ENCODE measurements at regions not wholly inside any gene's neighbourhood (a gene's known extent, or its start where the extent isn't known, plus 50 kb on each side); places are given as distances from the start of the nearest gene placed in this dataset.
A peak's percentile ranks its signal among the peaks of the same experiment; 100 is the strongest.

- POLR2A ChIA-PET: no interaction called here
- intact Hi-C loops (cut with micrococcal nuclease; ENCODE audit: unreplicated experiment): no loop called here
- CTCF ChIA-PET: no interaction called here
Observed at GRCh38 chr3:20325563-20325962, 139.6 kb upstream of the SGO1 start.

GRCh38 chr3:20324664-20325478 lies 138.9 kb upstream of the SGO1 start:
- Histone ChIP-seq H3K4me3 (ENCODE audit: low read depth, low read length) (no peak overlapping the region), H3K27me3 (replicated peaks; ENCODE audit: control insufficient read depth, insufficient read depth, low read length) (no peaks in the 10 kb centered on the region), H3K9me3 (peaks cover 3% of the 10 kb centered on the region; the same call in 1 of the 2 replicates), H3K4me1 (peaks cover 67% of the 10 kb centered on the region), H3K36me3 (ENCODE audit: control insufficient read depth, insufficient read depth, low read length) (no peaks in the 10 kb centered on the region)
- DNase-seq: no peak
- no peaks in the 10 kb centered on the region for H3K27me3 Mint-ChIP-seq (ENCODE audit: insufficient read depth, unreplicated experiment)
- H3K4me3 Mint-ChIP-seq (ENCODE audit: unreplicated experiment): no peak overlapping the region
- H3K36me3 Mint-ChIP-seq (ENCODE audit: insufficient read depth, unreplicated experiment): peaks cover 10% of the 10 kb centered on the region
- BruUV-seq (replicated peaks): no TSS peak
- intact Hi-C loops (cut with micrococcal nuclease; ENCODE audit: unreplicated experiment): loop anchor here (5.0 kb wide), 1 partner anchor 138 kb away; the partner anchor contains the start of gene SGO1
- TF ChIP-seq CTCF (IDR thresholded peaks at IDR 0.05; ENCODE audit: insufficient read depth in 1 of 2, low read depth in 1 of 2, low read length in 1 of 2, severe bottlenecking in 1 of 2, unreplicated experiment in 1 of 2): no peak
- POLR2A ChIA-PET: no interaction called here
- peak overlapping the region; percentile 71 for H3K27ac Mint-ChIP-seq (ENCODE audit: unreplicated experiment)
- peaks cover 10% of the 10 kb centered on the region for H3K9me3 Mint-ChIP-seq (ENCODE audit: unreplicated experiment)
- CTCF ChIA-PET: no interaction called here
- peaks cover 26% of the 10 kb centered on the region for H3K4me1 Mint-ChIP-seq (ENCODE audit: low read depth, unreplicated experiment)

More at GRCh38 chr3:20325563-20325962, 139.6 kb upstream of the SGO1 start:
- Histone ChIP-seq H3K27me3 (replicated peaks; ENCODE audit: control insufficient read depth, insufficient read depth, low read length) (no peaks in the 10 kb centered on the region), H3K4me3 (ENCODE audit: low read depth, low read length) (no peak overlapping the region), H3K9me3 (peaks cover 3% of the 10 kb centered on the region; the same call in 1 of the 2 replicates), H3K4me1 (peaks cover 62% of the 10 kb centered on the region), H3K36me3 (ENCODE audit: control insufficient read depth, insufficient read depth, low read length) (no peaks in the 10 kb centered on the region)
- Mint-ChIP-seq H3K4me3 (ENCODE audit: unreplicated experiment) (no peak overlapping the region), H3K4me1 (ENCODE audit: low read depth, unreplicated experiment) (peaks cover 19% of the 10 kb centered on the region), H3K9me3 (ENCODE audit: unreplicated experiment) (peaks cover 10% of the 10 kb centered on the region), H3K27ac (ENCODE audit: unreplicated experiment) (no peak overlapping the region), H3K27me3 (ENCODE audit: insufficient read depth, unreplicated experiment) (no peaks in the 10 kb centered on the region), H3K36me3 (ENCODE audit: insufficient read depth, unreplicated experiment) (peaks cover 10% of the 10 kb centered on the region)
- BruUV-seq (replicated peaks): no TSS peak
- no peak for TF ChIP-seq CTCF (IDR thresholded peaks at IDR 0.05; ENCODE audit: insufficient read depth in 1 of 2, low read depth in 1 of 2, low read length in 1 of 2, severe bottlenecking in 1 of 2, unreplicated experiment in 1 of 2)
- no peak for DNase-seq

GRCh38 chr3:20323307-20323927 lies 137.4 kb upstream of the SGO1 start:
- no peak overlapping the region for H3K4me3 ChIP-seq (ENCODE audit: low read depth, low read length)
- H3K9me3 ChIP-seq: peaks cover 3% of the 10 kb centered on the region; the same call in 1 of the 2 replicates
- peaks cover 81% of the 10 kb centered on the region for H3K4me1 ChIP-seq
- peaks cover 10% of the 10 kb centered on the region for H3K36me3 Mint-ChIP-seq (ENCODE audit: insufficient read depth, unreplicated experiment)
- no peak for TF ChIP-seq CTCF (IDR thresholded peaks at IDR 0.05; ENCODE audit: insufficient read depth in 1 of 2, low read depth in 1 of 2, low read length in 1 of 2, severe bottlenecking in 1 of 2, unreplicated experiment in 1 of 2)
- CTCF ChIA-PET: no interaction called here
- H3K4me1 Mint-ChIP-seq (ENCODE audit: low read depth, unreplicated experiment): peaks cover 36% of the 10 kb centered on the region
- no peak overlapping the region for H3K4me3 Mint-ChIP-seq (ENCODE audit: unreplicated experiment)
- H3K27ac Mint-ChIP-seq (ENCODE audit: unreplicated experiment): peak overlapping the region; percentile 85
- BruUV-seq (replicated peaks): no TSS peak
- POLR2A ChIA-PET: no interaction called here
- H3K27me3 ChIP-seq (replicated peaks; ENCODE audit: control insufficient read depth, insufficient read depth, low read length): no peaks in the 10 kb centered on the region
- intact Hi-C loops (cut with micrococcal nuclease; ENCODE audit: unreplicated experiment): loop anchor here (1.0 to 5.0 kb wide), 2 partner anchors 90 to 136 kb away; partner anchors contain the start of gene SGO1
- H3K36me3 ChIP-seq (ENCODE audit: control insufficient read depth, insufficient read depth, low read length): no peaks in the 10 kb centered on the region
- no peaks in the 10 kb centered on the region for H3K27me3 Mint-ChIP-seq (ENCODE audit: insufficient read depth, unreplicated experiment)
- peaks cover 10% of the 10 kb centered on the region for H3K9me3 Mint-ChIP-seq (ENCODE audit: unreplicated experiment)
- peak; percentile 47 to 69 for DNase-seq

Data from Caco-2 (cell line).